CD4-positive, alpha-beta T cell (primary cell): ENCODE measurements at regions not wholly inside any gene's neighbourhood (a gene's known extent, or its start where the extent isn't known, plus 50 kb on each side); places are given as distances from the start of the nearest gene placed in this dataset.

ENCODE experiments used
- ATAC-seq: fragments of 200-7000 bp; cut with Tn5 transposase; one replicate; pipeline ENCODE4 v1.10.0; 2022; ENCODE audit warnings: mild to moderate bottlenecking; ENCODE audit not compliant: poor library complexity
- CTCF ChIA-PET: fragments of 350-600 bp; sonication (Branson Sonifier 250); formaldehyde crosslinking; loops from one replicate; lab custom pipeline; 2021; ENCODE audit warnings: antibody characterized with exemption, inconsistent platforms; lab: Charles Lee
- POLR2A ChIA-PET: fragments of 350-600 bp; sonication (Branson Sonifier 250); formaldehyde crosslinking; loops from one replicate; lab custom pipeline; 2021; ENCODE audit warnings: antibody characterized with exemption, inconsistent platforms; lab: Charles Lee
- DNase-seq, 14 experiments: peaks; one replicate each; pipeline ENCODE4 v3.0.0-alpha.2; 2013 to 2020; ENCODE audit warnings: mixed read lengths in 2 of 14
- H3K27ac ChIP-seq, 2 donors: one replicate each; pipeline versions ENCODE4 v1.5.1 to v1.7.0; 2013; ENCODE audit warnings: low read length in 2 of 2, low read depth in 1 of 2, mild to moderate bottlenecking in 1 of 2
- H3K27me3 ChIP-seq, 2 experiments: 1 replicate in 1 of 2; 2 replicates in 1 of 2; pipeline versions ENCODE4 v1.6.1 to v1.7.0; 2013; ENCODE audit warnings: low read length in 2 of 2, control low read depth in 1 of 2, mild to moderate bottlenecking in 1 of 2, moderate library complexity in 1 of 2; ENCODE audit not compliant: insufficient read depth in 2 of 2, control insufficient read depth in 1 of 2
- H3K36me3 ChIP-seq: one replicate; pipeline ENCODE4 v1.6.1; 2013; ENCODE audit warnings: low read length, control low read depth; ENCODE audit not compliant: insufficient read depth
- H3K4me1 ChIP-seq: one replicate; pipeline ENCODE4 v1.6.1; 2013; ENCODE audit warnings: low read length, control low read depth; ENCODE audit not compliant: insufficient read depth
- H3K4me3 ChIP-seq: one replicate; pipeline ENCODE4 v1.5.1; 2013; ENCODE audit warnings: mild to moderate bottlenecking, low read length, moderate library complexity
- H3K9me3 ChIP-seq, 2 experiments: 1 replicate in 1 of 2; 2 replicates in 1 of 2; pipeline versions ENCODE4 v1.6.1 to v1.7.0; 2013; ENCODE audit warnings: low read length in 2 of 2, mild to moderate bottlenecking in 2 of 2, control low read depth in 1 of 2, moderate library complexity in 1 of 2; ENCODE audit not compliant: control insufficient read depth in 1 of 2, insufficient read depth in 1 of 2
- H3K27ac Mint-ChIP-seq: one replicate; pipeline ENCODE4 v1.8.0; 2020; ENCODE audit warnings: mixed read lengths
- H3K27me3 Mint-ChIP-seq: one replicate; pipeline ENCODE4 v1.8.0; 2021; ENCODE audit warnings: mixed read lengths
- H3K36me3 Mint-ChIP-seq: one replicate; pipeline ENCODE4 v1.8.0; 2021; ENCODE audit warnings: low read depth, mixed read lengths
- H3K4me1 Mint-ChIP-seq: one replicate; pipeline ENCODE4 v1.8.0; 2021; ENCODE audit warnings: low read depth, mixed read lengths
- H3K4me3 Mint-ChIP-seq: one replicate; pipeline ENCODE4 v1.8.0; 2020; ENCODE audit warnings: mild to moderate bottlenecking, mixed read lengths
- H3K9me3 Mint-ChIP-seq: one replicate; pipeline ENCODE4 v1.8.0; 2020; ENCODE audit warnings: mixed read lengths
- intact Hi-C, 2 experiments: fragments of 100-400 bp; cut with DNase I in 1 of 2; cut with micrococcal nuclease in 1 of 2; formaldehyde crosslinking; loops; one replicate each; pipeline versions ENCODE4 v1.15.1 to v1.9.0; 2023 to 2025; cut with DNase I, micrococcal nuclease
- TF ChIP-seq, protein P1 (sequence below): fragments of 200-600 bp; IDR thresholded peaks from one replicate; pipeline ENCODE4 v1.8.0; 2022; ENCODE audit warnings: antibody characterized with exemption, mild to moderate bottlenecking

DNA sequence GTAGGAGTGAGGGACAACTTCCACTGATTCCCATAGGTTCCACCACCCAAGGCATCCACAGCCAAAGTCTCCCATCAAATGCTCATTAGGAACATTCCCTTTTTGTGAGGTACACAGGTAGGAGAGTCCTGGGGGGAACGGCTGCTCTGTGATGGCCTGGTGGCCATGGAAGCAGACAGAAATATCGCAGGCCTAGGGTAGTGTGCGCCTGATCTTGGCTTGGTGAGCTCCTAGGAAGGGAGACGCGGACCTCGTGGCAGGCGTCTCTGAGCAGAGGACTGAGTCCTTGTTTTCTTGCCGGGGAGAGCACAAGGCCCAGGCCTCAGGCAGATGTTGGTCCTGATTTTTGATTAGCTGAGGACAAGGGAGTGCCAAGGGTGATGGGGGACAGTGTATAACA lies 99.5 kb downstream of the SNRPN start:
- Mint-ChIP-seq H3K27me3 (no peaks in the 10 kb centered on the region), H3K9me3 (peaks cover 21% of the 10 kb centered on the region), H3K4me1 (no peaks in the 10 kb centered on the region), H3K36me3 (peaks cover 100% of the 10 kb centered on the region), H3K4me3 (no peak overlapping the region), H3K27ac (no peak overlapping the region)
- Histone ChIP-seq H3K27me3 (no peaks in the 10 kb centered on the region), H3K36me3 (peaks cover 71% of the 10 kb centered on the region), H3K4me3 (no peak overlapping the region), H3K9me3 (peaks cover 96 to 100% of the 10 kb centered on the region in 2 experiments), H3K4me1 (no peaks in the 10 kb centered on the region), H3K27ac (no peak overlapping the region)
- POLR2A ChIA-PET: no interaction called here
- intact Hi-C loops: no loop called here
- ATAC-seq (no peak), DNase-seq (no peak)
- TF ChIP-seq, protein P1, sequence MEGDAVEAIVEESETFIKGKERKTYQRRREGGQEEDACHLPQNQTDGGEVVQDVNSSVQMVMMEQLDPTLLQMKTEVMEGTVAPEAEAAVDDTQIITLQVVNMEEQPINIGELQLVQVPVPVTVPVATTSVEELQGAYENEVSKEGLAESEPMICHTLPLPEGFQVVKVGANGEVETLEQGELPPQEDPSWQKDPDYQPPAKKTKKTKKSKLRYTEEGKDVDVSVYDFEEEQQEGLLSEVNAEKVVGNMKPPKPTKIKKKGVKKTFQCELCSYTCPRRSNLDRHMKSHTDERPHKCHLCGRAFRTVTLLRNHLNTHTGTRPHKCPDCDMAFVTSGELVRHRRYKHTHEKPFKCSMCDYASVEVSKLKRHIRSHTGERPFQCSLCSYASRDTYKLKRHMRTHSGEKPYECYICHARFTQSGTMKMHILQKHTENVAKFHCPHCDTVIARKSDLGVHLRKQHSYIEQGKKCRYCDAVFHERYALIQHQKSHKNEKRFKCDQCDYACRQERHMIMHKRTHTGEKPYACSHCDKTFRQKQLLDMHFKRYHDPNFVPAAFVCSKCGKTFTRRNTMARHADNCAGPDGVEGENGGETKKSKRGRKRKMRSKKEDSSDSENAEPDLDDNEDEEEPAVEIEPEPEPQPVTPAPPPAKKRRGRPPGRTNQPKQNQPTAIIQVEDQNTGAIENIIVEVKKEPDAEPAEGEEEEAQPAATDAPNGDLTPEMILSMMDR: no peak
- CTCF ChIA-PET: no interaction called here

DNA sequence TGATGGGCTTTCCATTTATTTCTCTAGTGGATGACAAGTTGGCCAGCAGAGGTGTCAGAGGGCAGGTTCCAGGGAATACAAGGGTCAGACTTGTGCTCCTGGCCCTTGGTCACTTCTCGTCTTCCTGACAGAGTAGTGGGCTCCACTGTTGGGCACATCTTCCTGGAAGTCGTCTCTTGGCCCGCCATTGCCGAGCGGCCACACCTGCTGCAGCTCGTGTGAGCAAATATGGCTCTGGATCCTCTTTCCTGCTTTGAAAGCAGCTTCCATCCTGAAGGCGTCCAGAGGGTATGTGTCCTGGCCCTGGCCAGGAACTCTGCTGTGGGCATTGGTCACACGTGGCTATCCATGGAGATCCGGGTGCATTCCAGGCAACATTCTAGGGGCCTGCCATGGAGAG lies 100.2 kb downstream of the SNRPN start:
- H3K9me3 Mint-ChIP-seq: peaks cover 21% of the 10 kb centered on the region
- DNase-seq (peak in 1 of 14 experiments; percentile 1), ATAC-seq (no peak)
- H3K27ac Mint-ChIP-seq: no peak overlapping the region
- ChIA-PET POLR2A (no interaction called here), CTCF (no interaction called here)
- TF ChIP-seq, protein P1: no peak
- H3K4me3 ChIP-seq: no peak overlapping the region
- H3K27me3 ChIP-seq: no peaks in the 10 kb centered on the region
- H3K4me1 Mint-ChIP-seq: no peaks in the 10 kb centered on the region
- no peaks in the 10 kb centered on the region for H3K27me3 Mint-ChIP-seq
- intact Hi-C loops: no loop called here
- H3K4me1 ChIP-seq: no peaks in the 10 kb centered on the region
- no peak overlapping the region for H3K27ac ChIP-seq
- H3K36me3 Mint-ChIP-seq: peaks cover 100% of the 10 kb centered on the region
- peaks cover 77% of the 10 kb centered on the region for H3K36me3 ChIP-seq
- peaks cover 100% of the 10 kb centered on the region in 2 experiments for H3K9me3 ChIP-seq
- no peak overlapping the region for H3K4me3 Mint-ChIP-seq

DNA sequence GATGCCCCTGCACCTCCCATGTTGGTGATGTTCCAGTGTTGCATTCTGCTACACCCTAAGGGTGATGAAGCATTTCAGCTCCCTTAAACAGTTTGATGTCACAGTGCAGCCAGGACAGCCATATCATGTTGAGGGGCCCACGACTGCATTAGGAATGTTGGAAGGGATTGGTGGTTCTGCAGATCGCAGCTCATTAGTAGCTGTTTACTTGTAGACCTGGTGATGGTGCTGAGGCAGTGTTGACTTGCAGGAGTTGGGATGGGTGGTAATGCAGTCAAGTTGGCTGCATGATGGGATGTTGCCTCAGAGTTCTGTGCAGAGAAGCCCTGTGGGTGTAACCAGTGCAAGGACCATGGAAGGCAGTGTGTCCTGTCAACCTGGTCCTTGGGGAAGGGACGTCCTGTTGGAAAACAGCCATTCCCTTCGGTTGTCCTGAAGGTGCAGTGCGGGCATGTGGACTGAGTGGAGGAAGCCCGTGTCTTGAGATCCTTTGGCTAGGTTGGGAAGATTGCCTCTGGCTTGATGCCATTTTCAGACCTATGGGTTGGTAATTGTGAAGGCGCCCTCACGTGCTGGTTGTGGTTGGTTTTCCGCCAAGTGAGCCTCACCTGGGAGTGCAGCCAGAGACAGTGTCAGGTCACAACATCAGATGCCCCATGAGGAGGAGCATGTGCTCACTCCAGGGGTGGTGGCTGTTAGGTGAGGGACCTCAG lies 100.7 kb downstream of the SNRPN start:
- TF ChIP-seq, protein P1: no peak
- ChIA-PET POLR2A (no interaction called here), CTCF (no interaction called here)
- no peaks in the 10 kb centered on the region for H3K4me1 Mint-ChIP-seq
- H3K27ac Mint-ChIP-seq: no peak overlapping the region
- peaks cover 100% of the 10 kb centered on the region for H3K36me3 Mint-ChIP-seq
- Histone ChIP-seq H3K4me1 (no peaks in the 10 kb centered on the region), H3K27ac (no peak overlapping the region), H3K36me3 (peaks cover 77% of the 10 kb centered on the region), H3K4me3 (no peak overlapping the region), H3K27me3 (no peaks in the 10 kb centered on the region), H3K9me3 (peaks cover 100% of the 10 kb centered on the region in 2 experiments)
- no peak for ATAC-seq
- H3K4me3 Mint-ChIP-seq: no peak overlapping the region
- H3K9me3 Mint-ChIP-seq: peaks cover 19% of the 10 kb centered on the region
- intact Hi-C loops: no loop called here
- no peaks in the 10 kb centered on the region for H3K27me3 Mint-ChIP-seq
- DNase-seq: peak in 1 of 14 experiments; percentile 1
